ENCODE measurements at regions not wholly inside any gene's neighbourhood (a gene's known extent, or its start where the extent isn't known, plus 50 kb on each side); places are given as distances from the start of the nearest gene placed in this dataset.
"Not testable (repeated sequence)": the region's sequence is repeated elsewhere in the genome, so short reads cannot be mapped to it uniquely, and the experiment has no call there.

DNA sequence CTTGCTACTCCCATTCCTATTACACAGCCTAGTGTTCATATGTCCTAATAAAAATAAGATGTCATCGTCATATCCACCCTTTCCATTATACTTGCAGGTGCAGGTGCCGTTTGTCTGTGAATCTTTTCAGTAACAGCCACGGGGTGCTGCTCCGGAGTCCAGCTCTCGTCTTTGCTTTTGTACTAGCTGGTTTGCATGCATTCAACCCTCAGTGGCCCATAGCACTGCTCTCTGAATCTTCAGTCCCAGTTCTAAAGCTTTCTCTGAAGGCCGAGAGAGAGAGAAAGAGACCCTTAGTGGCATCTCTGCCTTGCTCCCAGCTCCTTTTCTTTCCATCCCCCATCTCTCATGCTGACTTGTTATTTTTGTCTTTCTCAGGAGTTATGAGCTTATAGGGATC is 468.5 kb downstream of the TMEM232 start:
- no peak for DNase-seq

DNA sequence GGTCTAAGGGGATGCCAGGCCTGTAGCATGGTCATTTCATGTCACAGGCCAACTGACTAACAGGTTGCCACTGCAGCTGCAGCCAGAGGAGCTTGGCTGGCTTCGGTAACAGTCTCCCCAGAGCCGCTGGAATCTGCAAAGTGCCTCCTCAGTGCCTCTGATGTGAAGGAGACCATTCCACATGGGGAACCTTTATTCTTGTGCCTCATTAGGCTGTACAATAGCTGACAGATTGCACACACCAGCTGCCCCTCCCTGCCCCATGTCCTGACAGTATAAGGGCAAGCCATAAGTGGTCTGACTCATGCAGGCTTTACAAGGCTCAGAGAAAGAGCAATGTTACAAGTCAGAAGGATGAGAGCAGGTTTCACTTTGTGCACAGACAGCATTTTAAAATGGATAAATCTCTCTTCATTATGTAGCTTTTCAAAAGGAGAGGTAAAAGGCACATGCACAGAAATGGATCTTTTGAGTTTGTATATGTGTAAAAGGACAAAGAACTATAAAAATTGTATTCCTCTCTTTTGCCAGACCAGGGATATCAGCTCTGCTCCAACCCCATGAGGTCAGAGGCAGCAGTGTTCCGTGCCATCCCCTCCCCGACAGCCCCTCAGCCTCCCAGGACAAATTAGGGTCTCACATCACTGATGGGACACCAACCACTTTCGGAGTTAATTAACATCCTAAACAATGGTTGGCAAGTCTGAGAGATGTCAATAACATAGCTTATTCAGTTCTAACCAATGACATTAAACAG is 467.8 kb downstream of the TMEM232 start:
- DNase-seq, result no peak

DNA sequence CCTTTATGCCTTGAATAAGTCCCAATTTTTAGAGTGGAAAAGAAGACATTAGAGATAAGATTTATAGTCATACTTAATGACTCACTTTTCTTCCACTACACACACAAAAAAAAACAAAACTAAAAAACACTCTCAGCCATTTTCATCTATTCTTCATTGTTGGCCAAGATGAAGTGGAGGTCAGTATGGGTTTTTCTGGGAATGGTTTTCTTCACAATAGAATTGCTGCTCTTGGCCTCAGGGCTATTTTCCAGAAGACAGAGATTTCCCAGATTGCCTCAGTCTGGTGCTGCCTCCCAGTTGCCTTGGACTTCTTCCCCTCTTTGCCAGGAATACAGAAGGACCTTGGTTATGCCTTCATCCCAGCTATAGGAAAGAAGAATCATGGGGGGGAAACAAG is 463.7 kb downstream of the TMEM232 start:
- DNase-seq, result no peak

DNA sequence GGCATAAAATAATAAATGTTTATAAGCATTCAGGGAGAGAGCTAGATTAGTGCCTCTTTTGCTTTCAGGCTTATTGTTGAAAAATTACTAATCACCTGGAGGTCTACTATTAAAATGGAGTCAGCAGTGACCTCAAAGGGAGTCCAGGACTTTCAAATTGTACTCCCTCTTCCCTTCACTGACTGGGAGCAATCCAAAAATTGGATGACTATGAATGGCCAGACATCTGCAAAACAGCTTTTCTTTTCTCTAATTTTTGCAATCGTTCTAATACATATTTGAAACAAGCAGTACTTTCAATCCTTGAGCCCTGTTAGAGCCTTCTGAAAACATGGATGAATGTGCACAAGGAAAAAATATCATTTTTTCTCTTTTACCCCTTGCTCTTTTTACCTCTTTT is 461.8 kb downstream of the TMEM232 start:
- no peak for DNase-seq

DNA sequence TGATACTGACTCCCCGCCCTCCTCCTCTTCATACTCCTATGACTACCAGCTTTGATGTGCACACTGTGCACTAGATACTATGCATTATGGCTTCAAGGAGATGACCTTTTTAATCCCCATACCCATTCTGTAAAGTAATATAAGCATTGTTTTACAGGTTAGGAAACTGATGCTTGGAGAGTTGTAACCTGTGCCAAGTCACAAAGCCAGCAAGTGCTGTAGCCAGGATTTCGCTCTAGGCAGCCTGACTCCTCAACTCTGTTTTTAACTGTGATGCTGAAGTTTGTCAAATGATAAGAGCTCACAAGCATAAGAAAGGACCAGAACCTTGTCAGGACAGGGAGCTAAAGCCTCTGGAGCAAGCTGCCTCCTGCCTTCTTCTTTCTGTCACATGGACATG is 461.3 kb downstream of the TMEM232 start:
- no peak for DNase-seq

DNA sequence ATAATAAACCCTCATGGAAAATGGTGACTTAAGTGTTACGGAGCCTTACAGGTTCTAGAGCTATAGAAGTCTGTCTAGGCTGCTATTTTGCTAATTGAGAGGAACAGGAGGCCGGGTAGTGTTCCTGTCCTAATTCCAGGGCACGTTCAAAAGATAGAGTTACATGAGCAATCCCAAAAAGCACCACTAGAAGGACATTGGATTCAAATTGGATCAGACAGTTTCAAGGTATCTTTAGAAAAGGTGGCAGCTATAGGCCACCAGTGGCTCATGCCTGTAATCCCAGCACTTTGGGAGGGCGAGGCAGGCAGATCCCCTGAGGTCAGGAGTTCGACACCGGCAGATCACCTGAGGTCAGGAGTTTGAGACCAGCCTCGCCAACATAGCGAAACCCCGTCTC is 458.8 kb downstream of the TMEM232 start:
- no peak for DNase-seq

DNA sequence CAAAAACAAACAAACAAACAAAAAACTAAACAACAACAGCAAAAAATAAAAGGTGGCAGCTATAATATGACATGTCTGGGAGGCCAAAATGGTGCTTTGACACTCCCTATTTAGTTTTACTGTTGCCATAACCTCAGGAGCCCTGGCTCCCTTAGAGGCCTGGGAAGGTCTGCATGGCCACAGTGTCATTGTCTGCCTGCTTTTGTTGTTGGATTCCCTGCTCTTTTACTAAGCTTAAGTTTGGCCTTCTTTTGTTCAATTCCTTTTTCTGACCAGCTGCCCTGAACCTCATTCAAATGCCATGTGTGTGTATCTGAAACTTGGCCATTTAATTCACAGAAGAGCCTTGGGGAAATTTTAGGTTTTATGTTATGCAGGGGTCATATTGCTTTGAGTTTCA is 458.2 kb downstream of the TMEM232 start:
- DNase-seq, result no peak

DNA sequence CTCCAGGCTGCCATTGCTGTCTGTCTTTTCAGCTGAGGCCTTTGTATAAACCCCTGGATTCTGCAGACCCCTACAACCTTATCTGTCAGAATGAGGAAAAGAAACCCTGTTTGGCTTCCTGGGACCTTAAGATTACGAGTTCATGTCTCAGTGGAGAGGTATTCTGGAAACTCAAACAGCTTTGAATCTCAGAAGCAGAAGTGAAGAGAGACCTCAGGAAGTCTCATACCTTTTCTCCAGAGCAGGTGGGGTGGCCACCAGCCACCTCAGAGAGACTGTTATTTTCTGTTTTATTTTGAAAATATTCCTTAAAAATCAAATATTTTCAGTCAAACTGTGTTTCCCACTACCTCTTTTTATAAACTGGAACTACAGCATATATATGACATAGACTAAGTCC is 457.5 kb downstream of the TMEM232 start:
- DNase-seq, result no peak

DNA sequence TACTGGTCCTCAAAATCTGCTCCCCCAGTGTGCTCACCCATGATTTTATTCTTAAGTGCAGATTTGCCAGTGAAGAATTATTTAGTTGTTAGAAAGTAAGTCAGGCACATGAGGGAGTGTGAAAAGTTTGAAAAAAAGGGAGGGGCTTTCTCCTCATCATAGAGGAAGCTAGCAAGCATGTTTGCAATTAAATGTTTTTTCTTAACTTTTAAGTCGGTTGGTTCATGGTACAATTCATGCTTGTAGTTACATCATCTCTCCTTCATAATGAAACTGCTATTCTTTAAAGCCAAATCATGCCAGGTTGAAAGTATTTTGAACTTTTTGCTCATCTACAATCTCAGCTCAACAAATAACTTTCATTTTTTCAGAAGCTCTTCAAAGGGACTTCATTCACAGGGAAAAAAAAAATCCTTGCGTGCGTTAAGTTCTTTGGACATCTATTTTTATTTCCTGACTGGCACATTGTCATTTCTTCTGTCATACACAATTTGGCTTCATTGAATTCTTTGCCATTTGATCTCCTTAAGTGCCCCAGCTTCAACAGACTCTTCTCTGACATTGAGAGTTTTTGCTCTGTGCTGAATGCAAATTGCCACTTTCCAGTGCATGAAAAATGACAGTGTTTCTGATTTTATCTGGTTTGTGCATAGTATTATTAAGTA is 456.9 kb downstream of the TMEM232 start:
- DNase-seq, result no peak

DNA sequence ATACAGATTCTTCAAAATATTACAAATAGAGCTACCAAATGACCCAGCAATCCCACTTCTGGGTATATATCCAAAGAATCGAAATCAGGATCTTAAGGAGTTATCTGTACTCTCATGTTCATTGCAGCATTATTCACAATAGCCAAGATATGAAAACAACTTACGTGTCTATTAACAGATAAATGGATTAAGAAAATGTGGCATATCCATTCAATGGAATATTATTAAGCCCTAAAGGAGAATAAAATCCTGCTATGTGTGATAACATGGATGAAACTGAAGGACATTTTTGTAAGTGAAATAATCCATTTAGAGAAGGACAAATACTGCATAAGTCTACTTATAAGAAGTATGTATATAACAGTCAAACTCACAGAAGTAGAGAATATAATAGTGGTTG is 450.6 kb downstream of the TMEM232 start:
- DNase-seq, result no peak

DNA sequence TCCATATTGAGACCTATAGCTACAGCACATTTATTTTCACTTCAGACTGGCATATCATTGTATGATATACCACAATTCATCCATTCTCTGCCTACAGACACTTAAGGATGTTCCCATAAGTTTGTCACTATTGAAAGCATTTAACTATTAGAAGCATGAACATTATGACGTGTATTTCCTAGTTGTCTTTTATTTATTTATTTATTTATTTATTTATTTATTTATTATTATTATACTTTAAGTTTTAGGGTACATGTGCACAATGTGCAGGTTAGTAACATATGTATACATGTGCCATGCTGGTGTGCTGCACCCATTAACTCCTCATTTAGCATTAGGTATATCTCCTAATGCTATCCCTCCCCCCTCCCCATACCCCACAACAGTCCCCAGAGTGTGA is 448.0 kb downstream of the TMEM232 start:
- DNase-seq, result not testable (repeated sequence)

DNA sequence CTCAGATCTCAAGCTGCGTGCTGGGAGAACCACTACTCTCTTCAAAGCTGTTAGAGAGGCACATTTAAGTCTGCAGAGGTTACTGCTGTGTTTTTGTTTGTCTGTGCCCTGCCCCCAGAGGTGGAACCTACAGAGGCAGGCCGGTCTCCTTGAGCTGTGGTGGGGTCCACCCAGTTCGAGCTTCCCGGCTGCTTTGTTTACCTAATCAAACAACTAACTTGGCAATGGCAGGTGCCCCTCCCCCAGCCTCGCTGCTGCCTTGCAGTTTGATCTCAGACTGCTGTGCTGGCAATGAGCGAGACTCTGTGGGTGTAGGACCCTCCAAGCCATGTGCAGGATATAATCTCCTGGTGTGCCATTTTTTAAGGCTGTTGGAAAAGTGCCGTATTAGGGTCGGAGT is 442.4 kb downstream of the TMEM232 start:
- not testable (repeated sequence) for DNase-seq

DNA sequence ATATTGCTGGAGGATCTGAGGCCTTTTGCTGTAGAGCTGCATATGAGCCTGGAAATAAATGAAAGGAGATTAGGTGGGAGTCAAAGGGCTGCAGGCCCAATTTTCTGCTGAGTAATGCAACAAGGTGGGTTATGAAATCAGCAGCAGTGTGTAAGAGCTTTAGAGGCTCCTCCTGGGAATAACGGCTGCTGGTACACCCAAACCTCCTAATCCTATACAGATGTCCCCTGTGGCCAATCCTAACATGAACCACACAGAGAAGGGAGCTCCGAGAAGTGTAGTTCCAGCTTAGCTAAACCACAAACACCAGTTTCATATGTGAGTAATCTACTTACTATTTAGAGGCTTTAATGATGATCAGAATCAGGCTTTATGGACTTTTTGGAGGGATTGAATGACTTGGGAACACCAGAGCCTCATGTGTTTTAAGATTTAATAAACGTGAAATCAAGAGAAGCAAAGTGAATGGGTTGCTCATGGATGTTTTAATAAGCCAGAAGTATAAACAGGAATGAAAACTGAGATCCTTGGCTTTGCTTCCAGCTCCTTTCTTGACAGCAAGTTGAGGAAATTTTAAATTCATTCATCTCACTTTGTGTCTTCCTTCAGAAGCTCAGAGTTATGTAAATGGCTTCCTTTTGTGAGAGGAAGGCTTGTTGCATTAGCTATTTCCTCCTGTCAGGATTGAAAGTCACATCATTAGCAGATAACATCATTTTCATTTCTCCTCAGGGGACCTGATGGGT is 437.5 kb downstream of the TMEM232 start:
- no peak for DNase-seq

DNA sequence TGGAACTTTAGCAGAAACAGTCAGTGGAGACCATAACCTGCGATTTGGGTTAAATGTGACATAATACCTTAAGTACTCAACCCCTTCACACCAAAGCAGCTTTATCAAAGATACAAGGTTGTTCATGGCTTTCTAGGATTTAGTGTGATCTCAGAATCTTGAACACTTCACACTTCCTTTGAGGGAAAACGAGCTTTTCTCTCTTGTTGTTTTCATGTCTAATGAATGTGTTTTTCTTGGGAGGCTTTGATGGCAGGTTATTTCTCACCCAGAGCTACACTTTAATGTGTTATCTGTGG is 437.0 kb downstream of the TMEM232 start:
- DNase-seq, result no peak

DNA sequence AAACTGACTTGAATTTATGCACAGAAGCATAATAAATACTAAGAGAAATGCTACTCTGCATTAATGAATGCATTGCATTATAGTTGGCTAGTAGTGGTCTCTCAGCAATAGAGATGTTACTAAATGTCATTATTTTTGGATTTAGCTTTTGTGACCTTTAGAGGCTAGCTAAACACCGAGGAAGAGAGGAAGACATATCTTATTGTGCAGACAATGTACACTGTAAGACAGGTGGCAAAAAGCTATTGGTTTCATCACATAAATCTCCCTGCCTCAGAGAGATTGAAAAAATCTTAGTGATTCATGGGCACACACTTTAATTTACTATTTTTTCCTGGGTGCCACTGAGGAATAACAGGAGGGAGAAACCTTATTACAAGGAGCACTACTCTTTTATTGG is 435.9 kb downstream of the TMEM232 start:
- DNase-seq, result no peak

DNA sequence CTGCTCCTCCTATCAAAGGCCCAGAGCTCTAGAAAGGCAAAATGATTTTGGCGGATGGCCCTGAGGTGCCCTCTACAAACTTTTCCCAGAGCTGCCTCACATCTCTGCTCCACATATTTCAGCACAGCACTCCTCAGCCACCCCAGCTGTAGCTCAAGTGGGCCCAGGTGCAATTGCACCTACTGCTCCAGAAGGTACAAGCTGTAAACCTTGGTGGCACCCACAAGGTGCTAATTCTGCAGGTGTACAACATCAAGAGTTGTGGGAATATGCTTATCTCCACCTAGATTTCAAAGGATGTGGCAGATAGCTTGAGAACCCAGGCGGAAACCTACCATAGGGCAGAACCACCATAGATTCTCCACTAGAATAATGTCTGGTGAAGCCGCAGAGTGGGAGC is 432.2 kb downstream of the TMEM232 start:
- no peak for DNase-seq

DNA sequence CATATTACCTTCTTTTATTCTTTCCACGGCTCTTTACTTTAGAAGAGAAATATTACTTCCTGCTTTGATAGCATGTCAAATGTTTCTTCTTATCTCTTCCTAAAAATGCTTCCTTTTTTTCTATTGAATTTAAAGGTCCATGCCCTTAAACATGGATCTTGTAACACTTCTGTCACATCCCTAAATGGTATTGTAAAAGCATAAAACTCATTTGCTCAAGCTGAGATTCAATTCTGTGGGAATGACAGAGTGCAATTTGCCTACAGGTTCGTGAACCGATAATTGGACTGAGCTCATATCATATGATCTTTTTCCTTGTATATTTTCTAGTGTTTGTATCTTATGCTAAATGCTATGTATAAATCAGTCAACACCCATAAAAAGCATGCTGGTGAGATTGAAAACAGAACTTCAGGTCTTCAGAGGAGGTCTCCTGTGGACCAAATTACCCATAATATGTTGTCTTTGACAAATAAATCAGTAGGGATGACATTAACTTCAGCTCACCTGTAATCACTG is 429.3 kb downstream of the TMEM232 start:
- no peak for DNase-seq

DNA sequence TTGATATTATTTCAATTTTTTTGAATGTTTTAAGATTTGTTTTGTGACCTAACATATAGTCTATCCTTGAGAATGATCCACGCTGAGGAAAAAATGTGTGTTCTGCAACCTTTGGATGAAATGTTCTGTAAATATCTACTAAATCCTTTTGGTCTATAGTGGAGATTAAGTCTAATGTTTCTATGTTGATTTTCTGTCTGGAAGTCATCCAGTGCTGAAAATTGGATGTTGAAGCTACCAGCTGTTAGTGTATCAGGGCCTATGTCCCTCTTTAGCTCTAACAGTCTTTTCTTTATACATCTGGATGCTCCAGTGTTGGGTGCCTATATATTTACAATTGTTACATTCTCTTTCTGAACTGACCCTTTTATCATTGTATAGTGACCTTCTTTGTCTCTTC is 422.3 kb downstream of the TMEM232 start:
- DNase-seq, result no peak

DNA sequence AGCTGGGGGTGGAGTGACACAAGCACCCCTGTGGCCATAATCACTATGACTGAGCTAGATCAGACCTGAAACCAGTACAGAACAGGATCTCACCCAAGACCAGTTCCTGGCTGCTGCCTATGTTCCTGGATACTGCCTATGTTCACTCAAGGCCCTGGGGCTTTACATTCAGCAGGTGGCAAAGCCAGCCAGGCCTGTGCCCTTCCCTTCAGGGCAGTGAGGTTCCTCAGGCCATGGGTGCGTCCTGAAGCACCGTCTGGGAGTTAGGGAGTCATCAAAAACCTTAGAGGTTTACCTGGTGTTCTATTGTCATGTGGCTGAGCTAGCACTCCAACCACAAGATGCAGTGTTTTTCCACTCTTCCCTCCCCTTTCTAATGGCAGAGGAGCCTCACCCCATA is 419.8 kb downstream of the TMEM232 start:
- no peak for DNase-seq

DNA sequence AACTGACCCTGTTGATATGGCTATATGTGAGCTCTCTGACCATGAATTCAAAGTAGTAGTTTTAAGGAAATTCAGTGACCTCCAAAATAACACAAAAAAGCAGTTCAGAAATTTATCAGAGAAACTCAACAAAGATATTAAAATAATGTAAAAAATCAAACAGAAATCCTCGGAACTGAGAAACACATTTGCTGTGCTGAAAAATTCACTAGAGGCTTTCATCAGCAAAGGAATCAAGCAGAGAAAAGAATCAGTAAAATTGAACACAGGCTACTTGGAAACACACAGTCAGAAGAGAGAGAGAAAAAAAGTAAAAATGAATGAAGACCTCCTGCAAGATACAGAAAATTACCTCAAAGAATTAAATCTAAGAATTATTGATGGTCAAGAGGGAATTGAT is 417.2 kb downstream of the TMEM232 start:
- no peak for DNase-seq

DNA sequence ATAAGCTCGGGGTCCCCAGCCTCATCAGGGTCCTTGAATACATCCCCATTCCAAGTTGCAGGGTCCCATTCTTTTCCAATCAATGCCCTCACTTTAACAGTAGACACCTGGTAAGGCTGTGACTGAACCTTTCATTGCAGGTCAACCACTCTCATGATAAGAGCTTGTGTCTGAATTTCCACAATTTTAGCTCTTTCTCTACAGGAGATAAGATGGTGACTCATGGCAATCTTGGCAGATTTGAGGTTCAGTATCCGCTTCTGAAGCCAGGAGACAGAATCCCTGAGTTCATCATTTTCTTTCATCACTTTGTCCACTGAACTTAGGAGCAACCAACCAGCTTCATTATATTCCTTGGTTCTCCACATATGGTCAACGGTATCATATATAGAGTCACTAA is 409.9 kb downstream of the TMEM232 start:
- DNase-seq, result not testable (repeated sequence)

DNA sequence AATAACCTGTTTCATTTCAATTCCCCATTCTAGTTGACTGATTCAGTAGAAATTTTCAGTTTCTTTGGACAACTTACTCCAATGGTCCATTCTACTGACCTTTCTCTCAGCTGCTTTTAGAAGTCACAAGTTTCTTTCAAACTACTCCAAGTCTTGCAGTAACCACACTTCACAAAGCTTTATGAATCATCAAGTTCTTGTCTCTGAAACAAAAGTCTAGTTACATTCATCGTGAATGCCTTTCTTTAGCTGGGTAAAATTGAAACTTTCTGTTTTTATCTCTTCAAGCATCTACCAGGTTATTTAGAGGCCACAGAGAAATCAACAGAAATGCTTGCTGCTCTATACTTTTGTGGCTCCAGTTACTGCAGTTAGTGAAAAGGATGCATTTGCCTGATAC is 405.4 kb downstream of the TMEM232 start:
- DNase-seq, result no peak

DNA sequence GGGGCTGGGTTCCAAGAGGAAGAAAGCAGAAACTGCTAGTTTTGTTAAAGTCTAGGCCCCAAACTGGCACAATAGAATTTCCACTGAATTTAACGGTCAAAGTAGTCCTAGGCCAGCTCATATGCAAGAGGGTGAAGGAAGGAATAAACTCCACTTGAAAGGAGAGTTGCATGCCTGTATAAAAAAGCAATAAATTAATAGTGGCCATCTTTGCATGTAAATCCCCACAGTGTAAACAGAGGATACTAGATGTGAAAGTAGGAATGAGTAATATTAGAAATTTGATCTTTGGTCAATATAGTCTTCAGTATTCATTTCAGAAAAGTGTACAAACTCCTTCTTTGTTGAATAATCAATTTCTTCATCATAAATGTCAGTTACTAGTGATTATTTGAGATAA is 403.1 kb downstream of the TMEM232 start:
- no peak for DNase-seq

DNA sequence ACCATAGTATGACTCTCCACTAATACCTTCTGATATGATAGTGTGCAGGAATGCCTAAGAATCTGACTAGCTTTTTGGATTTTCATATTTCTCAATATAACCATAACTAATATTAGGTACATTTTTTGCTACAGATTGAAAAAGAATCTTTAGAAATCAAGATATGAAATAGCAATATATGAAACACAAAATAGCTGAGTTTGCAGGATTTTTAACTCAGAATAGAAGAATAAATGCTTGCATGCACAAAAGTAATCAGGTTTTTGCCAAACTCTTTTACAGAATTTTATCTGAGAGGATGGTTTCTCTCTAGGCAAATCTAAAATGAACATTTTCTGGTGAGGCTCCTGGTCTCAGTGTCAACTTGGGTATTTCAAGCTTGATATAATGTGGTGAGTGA is 402.6 kb downstream of the TMEM232 start:
- no peak for DNase-seq
